GM12878 (cell line): ENCODE measurements at regions not wholly inside any gene's neighbourhood (a gene's known extent, or its start where the extent isn't known, plus 50 kb on each side); places are given as distances from the start of the nearest gene placed in this dataset.
A peak's percentile ranks its signal among the peaks of the same experiment; 100 is the strongest.

Experiments used
- ATAC-seq: fragments of 200-7000 bp; cut with Tn5 transposase; 3 replicates; pipeline ENCODE4 v1.9.1; 2020; ENCODE audit warnings: mild to moderate bottlenecking, moderate library complexity
- BruUV-seq: library from RNA; stranded (reverse); fragments of 400-500 nt; replicated peaks from 2 replicates; lab custom pipeline; 2021; lab: Mats Ljungman, UMichigan
- CTCF ChIA-PET: fragments of 300-600 bp; sonication (Branson Sonifier 250); formaldehyde crosslinking; extraction: SDS; loops from one replicate; lab custom pipeline; 2021; ENCODE audit warnings: inconsistent platforms; lab: Yijun Ruan, JAX
- POLR2A ChIA-PET: fragments of 350-600 bp; formaldehyde crosslinking; extraction: SDS; loops from one replicate; lab custom pipeline; 2021; ENCODE audit warnings: inconsistent platforms; lab: Charles Lee
- RAD21 ChIA-PET: fragments of 300-600 bp; sonication (Branson Sonifier 250); formaldehyde crosslinking; loops from one replicate; lab custom pipeline; 2023; ENCODE audit warnings: antibody characterized with exemption; ENCODE audit not compliant: unreplicated experiment; lab: Charles Lee
- SMC1A ChIA-PET: fragments of 300-600 bp; sonication (Branson Sonifier 250); formaldehyde crosslinking; loops from one replicate; lab custom pipeline; 2023; ENCODE audit not compliant: unreplicated experiment, uncharacterized antibody; lab: Charles Lee
- DNase-seq: peaks from one replicate; pipeline ENCODE4 v3.0.0-alpha.2; 2011; ENCODE audit warnings: low read depth, low spot score
- FAIRE-seq: peaks from 3 replicates; lab custom pipeline; 2011; peaks lifted over from hg19 to GRCh38; lab: Jason Lieb, UNC
- H2AFZ ChIP-seq: 2 replicates; pipeline ENCODE4 v1.6.0; 2011; ENCODE audit warnings: low read depth, low read length, control low read depth; ENCODE audit not compliant: control insufficient read depth
- H3K27ac ChIP-seq: 2 replicates; pipeline ENCODE4 v1.5.1; 2011; ENCODE audit warnings: control low read depth; ENCODE audit not compliant: control insufficient read depth, insufficient read depth
- H3K27me3 ChIP-seq, 2 experiments: replicated peaks in 1 of 2; 2 replicates each; pipeline versions ENCODE4 v1.6.0 to v1.6.1; 2011; ENCODE audit warnings: low read length in 1 of 2; ENCODE audit not compliant: control insufficient read depth in 2 of 2, insufficient read depth in 2 of 2
- H3K36me3 ChIP-seq, 2 experiments: 2 replicates each; pipeline ENCODE4 v1.5.1; 2011; ENCODE audit warnings: low read length in 1 of 2; ENCODE audit not compliant: control insufficient read depth in 2 of 2, insufficient read depth in 2 of 2
- H3K4me1 ChIP-seq: 2 replicates; pipeline ENCODE4 v1.6.1; 2011; ENCODE audit warnings: mild to moderate bottlenecking, low read length, moderate library complexity, mixed read lengths; ENCODE audit not compliant: control insufficient read depth, insufficient read depth
- H3K4me2 ChIP-seq: 2 replicates; pipeline ENCODE4 v1.6.0; 2011; ENCODE audit warnings: control low read depth; ENCODE audit not compliant: control insufficient read depth, insufficient read depth
- H3K4me3 ChIP-seq: fragments of 200-600 bp; sonication (generic); 2 replicates; pipeline ENCODE4 v1.5.1; 2016
- H3K79me2 ChIP-seq: 2 replicates; pipeline ENCODE4 v1.6.0; 2011; ENCODE audit warnings: low read length; ENCODE audit not compliant: control insufficient read depth, insufficient read depth
- H3K9ac ChIP-seq: 2 replicates; pipeline ENCODE4 v1.8.0; 2011; ENCODE audit warnings: low read length, control low read depth, mixed read lengths; ENCODE audit not compliant: control insufficient read depth, insufficient read depth
- H3K9me3 ChIP-seq: replicated peaks from 3 replicates; pipeline ENCODE4 v1.5.1; 2011; ENCODE audit warnings: mild to moderate bottlenecking, low read length; ENCODE audit not compliant: control insufficient read depth, insufficient read depth
- H4K20me1 ChIP-seq: 2 replicates; pipeline ENCODE4 v1.6.0; 2011; ENCODE audit not compliant: control insufficient read depth, insufficient read depth
- ATF7 ChIP-seq: fragments of 450-650 bp; IDR thresholded peaks from 2 replicates; pipeline ENCODE4 v1.6.1; 2016; ENCODE audit warnings: low read depth, mild to moderate bottlenecking
- EED ChIP-seq: sonication (generic); IDR thresholded peaks from 2 replicates; pipeline ENCODE4 v1.6.1; 2016; ENCODE audit warnings: antibody characterized with exemption, low read depth
- IRF4 ChIP-seq: IDR thresholded peaks from 2 replicates; pipeline ENCODE4 v1.6.1; 2011; ENCODE audit warnings: low read depth, low read length
- RAD51 ChIP-seq: fragments of 450-650 bp; IDR thresholded peaks from 2 replicates; pipeline ENCODE4 v1.6.1; 2016; ENCODE audit warnings: moderate library complexity, mild to moderate bottlenecking, inconsistent platforms
- SRF ChIP-seq, 2 experiments: IDR thresholded peaks; 2 replicates each; pipeline ENCODE4 v1.6.1; 2011; ENCODE audit warnings: low read depth in 2 of 2, low read length in 2 of 2, mild to moderate bottlenecking in 1 of 2, moderate library complexity in 1 of 2
- ZNF207 ChIP-seq: fragments of 450-650 bp; IDR thresholded peaks from 2 replicates; pipeline ENCODE4 v1.6.1; 2014; ENCODE audit warnings: antibody characterized with exemption, mild to moderate bottlenecking, borderline replicate concordance
- ZNF592 ChIP-seq: fragments of 450-650 bp; IDR thresholded peaks from 2 replicates; pipeline ENCODE4 v1.6.1; 2017; ENCODE audit warnings: mild to moderate bottlenecking, moderate library complexity
- WGBS: methylation state at CpG from one replicate; pipeline ENCODE4 v1.1.6; 2016; ENCODE audit warnings: low lambda C conversion rate; ENCODE audit not compliant: insufficient replicate concordance, insufficient coverage; ENCODE audit errors: missing lambda C conversion rate; 5-methylcytosine and 5-hydroxymethylcytosine counted together
- in situ Hi-C: fragments of 300-500 bp; cut with MboI; formaldehyde crosslinking; loops from 9 replicates; pipeline ENCODE4 v1.14.3; 2018; ENCODE audit warnings: mixed read lengths
- intact Hi-C: fragments of 100-400 bp; cut with micrococcal nuclease; formaldehyde crosslinking; loops from one replicate; pipeline ENCODE4 v1.14.2; 2022; ENCODE audit not compliant: unreplicated experiment

GRCh38 chr5:106921567-106921966 is 749.2 kb downstream of the EFNA5 start:
- Histone ChIP-seq H4K20me1 (no peaks in the 10 kb centered on the region), H3K4me2 (no peak overlapping the region), H3K27me3 (no peaks in the 10 kb centered on the region), H3K4me3 (no peak overlapping the region), H3K36me3 (no peaks in the 10 kb centered on the region), H3K27ac (no peak overlapping the region), H3K4me1 (no peaks in the 10 kb centered on the region), H3K79me2 (no peaks in the 10 kb centered on the region), H3K9ac (no peak overlapping the region), H2AFZ (no peak overlapping the region), H3K9me3 (no peaks in the 10 kb centered on the region; the same call in 2 of the 3 replicates)
- 37% methylated on average over 5 of the region's 5 CpGs for WGBS
- peak; percentile 48; the same call in 2 of the 3 replicates for ATAC-seq
- no TSS peak for BruUV-seq
- TF ChIP-seq IRF4 (no peak), ATF7 (no peak), RAD51 (no peak), SRF (IDR thresholded peaks at IDR 0.05; ENCODE audit: low read depth in 2 of 2, low read length in 2 of 2) (no peak), ZNF592 (no peak), ZNF207 (no peak), EED (no peak)
- CTCF ChIA-PET = no interaction called here
- in situ Hi-C loops (no loop called here), intact Hi-C loops (no loop called here)
- SMC1A ChIA-PET = no interaction called here
- RAD21 ChIA-PET = no interaction called here
- no peak for DNase-seq
- no peak for FAIRE-seq
- POLR2A ChIA-PET = interaction anchor here (0.6 kb wide), 1 partner anchor 521 kb away, joined by 7 read pairs; no protein-coding TSS in a partner anchor
